NCI-H510A (cell line): ENCODE measurements at regions not wholly inside any gene's neighbourhood (a gene's known extent, or its start where the extent isn't known, plus 50 kb on each side); places are given as distances from the start of the nearest gene placed in this dataset.
A peak's percentile ranks its signal among the peaks of the same experiment; 100 is the strongest.

ENCODE experiments used
- DNase-seq: peaks from one replicate; lab custom pipeline; 2025; lab: John Stamatoyannopoulos, UW

DNA sequence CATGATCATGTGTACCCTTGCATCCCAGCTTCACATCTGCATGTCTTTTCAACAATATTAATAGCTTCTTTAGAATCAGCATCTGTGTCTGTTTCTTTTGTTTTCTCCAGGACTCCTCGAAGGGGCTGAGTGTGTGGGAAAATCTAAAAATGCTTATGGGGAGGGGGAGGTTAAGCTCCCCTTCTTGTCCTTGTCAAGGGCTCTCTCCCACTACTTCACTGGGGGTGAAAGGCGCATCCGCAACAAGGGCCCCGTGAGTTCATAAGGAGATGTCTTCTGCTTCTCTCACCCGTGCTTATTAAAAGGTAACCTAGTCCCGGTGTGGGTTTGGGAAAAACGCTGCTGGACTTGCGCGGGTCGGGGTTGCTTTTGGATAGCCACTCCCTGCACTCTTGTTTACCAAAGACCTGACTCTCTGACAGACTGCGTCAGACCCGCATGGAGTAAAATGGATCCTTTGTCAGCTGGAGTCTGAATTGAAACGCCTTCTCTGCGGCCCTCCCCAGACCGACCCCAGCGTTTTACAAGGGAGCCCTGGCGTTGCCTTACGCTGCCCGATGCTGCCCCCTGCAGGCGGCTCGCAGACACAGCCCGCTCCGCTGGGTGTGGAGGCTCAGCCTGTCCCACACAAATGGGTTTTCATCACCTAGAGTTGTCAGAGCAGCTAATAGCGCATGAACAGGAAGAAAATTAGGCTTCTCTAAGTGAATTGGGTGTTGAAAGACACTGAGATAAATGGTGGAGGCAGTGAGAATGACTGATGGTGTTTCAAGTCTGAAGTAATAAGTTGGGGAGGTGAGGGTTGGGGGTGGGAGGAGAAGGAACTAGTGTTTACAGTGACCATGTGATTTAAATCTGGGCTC, 53.8 kb downstream of the IER5 start:
- DNase-seq: peak; percentile 72

DNA sequence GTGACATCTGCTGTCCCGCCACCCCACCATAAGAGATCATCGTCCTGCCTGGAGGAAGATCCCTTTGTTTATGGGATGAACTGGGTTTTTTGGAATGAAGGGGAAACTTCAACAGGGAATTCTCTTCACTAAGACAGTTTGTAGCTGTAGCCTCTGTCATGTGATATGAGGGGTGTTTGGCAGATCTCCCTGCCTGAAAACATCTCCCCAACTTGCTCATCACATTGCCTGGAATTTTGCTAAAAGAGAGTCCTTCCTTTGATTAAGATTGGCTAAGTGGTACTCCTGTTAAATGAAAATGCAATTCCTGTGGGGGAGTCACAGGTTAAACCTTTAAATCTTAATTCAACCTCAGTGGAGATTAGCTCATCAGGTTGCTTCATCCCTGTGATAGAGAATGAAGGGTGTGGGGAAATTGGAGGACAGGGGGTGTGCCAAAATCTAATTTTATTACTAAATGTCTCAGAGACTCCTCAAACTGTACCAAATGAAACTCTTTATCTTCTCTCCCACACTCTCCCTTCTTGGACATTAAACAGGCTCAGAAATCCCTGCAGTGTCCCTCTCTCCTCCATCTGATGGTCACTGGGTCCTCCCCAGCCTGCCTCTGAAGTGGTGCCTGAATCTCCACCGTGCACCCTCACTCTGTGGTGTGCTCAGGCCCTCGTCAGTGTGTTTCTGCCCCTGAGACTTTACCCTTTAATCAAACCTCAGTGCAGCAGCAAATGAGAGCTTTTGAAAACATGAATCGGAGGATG, 54.8 kb downstream of the IER5 start:
- DNase-seq: no peak

- no peak for DNase-seq
Observed at GRCh38 chr1:181144238-181144637, 55.7 kb downstream of the IER5 start.

DNA sequence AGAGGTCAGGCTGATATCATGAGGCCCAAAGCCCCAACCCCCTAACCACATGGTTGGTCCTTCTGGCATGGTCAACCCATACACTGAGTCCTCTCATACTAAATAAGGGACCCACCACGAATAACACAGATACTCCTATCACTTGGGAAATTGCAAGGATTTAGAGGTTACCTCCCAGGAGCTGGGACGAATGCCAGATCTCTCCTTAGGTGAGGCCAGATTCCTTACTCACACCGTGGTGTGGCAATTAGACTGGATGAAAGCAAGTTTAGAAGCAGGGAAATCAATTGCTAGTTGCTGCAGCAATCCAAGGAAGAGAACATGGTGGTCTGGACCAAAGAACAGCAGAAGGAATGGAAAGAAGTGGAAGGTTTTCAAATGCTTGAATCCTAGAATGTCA, 60.1 kb downstream of the IER5 start:
- no peak for DNase-seq

DNA sequence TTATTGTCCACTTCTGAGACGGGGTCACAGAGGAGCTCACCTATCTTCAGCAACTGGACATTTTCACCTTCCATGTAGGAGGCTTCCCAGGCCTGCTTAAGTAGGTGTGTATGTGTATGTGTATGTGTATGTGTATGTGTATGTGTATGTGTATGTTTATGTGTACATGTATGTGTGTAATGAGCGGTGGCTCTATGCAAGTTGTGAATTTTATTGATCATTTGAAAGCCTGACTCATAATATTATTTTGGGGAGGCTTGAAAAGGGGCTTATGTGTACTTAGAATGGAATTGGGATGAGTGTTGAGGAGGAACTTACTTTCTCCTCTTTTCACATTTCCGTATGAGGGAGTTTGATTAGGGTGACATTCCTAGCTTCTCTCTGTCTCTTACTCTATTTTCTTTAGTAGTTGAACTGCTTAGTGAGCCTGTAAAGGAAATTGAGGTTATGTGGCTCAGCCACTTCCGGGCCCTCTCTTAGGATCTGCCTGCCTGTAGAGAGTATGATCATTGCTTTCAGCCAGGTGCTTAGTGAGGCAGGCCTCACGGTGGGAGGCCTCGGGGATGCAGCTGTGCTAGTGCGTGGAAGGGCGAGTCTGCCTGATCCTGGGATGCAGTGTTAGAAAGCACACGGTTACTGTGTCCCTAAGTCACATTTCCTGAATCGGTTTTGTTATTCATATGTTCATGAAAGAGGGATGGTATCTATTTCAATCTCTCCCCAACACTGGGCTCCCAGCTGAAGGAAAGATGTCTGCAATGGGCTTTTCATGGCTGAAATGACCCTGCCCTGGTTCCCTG, 61.0 kb downstream of the IER5 start:
- no peak for DNase-seq

DNA sequence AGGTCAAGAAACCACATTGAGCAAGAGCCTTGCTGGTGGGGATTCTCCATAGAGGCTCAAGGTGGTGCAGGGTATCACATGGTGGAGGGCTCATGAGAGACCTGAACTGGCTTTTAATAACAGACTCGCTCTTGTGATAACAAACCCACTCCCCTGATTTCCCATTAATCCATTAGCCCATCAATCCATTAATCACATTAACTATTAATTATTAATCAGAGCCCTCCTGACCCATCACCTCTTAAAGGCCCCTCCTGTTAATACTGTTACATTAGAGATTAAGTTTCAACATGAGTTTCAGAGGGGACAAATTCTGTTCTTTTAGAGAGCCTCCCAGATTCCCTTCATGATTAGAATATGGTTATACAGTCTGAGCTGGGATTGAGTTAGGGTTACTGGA, 61.8 kb downstream of the IER5 start:
- no peak for DNase-seq

DNA sequence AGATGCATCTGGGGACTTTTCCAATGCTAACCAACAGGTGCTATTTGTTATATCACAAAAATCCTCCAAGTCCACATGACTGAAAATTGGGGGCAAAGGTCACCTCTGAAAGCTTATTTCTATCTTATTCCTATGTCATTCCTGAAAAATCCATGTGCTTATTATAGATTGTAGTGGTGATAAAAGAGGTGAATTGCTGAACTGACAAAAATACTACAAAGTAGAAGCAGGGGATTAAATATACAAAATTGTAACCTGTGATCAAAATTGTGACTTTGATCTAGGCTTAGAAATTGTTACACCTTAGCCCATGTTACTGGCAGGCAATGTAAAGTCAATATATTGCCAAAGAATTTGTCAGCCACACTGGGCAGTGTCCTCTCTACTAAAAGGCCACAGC, 62.3 kb downstream of the IER5 start:
- no peak for DNase-seq

- DNase-seq: no peak
Observed at GRCh38 chr1:181151378-181152326, 63.2 kb downstream of the IER5 start.

GRCh38 chr1:181152892-181153633, 64.6 kb downstream of the IER5 start:
- no peak for DNase-seq

DNA sequence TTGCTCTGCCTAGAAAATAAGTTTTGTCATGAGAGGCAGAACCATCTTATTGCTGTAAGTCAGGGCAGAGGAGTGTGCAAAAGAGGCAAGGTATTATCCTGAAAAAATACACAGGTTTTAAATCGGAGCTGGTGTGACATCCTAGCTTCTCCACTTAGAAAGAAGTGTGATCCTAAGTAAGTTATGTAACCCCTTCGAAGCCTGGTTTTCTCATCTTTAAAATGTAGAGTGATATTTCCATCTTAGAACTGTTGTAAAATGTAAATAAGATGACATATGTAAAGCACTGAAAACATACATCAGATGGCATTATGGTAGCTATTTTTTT, 65.1 kb downstream of the IER5 start:
- DNase-seq: no peak

DNA sequence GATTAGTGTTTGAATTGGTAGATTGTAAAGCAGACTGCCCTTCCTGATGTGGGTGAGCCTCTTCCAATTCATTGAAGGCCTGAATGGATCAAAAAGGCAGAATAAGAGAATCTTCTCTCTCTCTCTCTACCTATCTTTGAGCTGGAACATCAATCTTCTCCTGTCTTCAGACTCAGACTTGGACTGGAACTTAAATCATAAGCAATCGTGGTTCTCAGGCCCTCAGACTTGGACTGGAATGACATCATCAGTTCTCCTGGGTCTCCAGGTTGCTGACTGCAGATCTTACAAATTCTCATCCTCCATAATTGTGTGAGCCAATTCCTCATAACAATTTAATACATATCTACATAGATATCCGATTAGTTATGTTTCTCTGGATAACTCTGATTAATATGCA, 66.8 kb downstream of the IER5 start:
- no peak for DNase-seq

DNA sequence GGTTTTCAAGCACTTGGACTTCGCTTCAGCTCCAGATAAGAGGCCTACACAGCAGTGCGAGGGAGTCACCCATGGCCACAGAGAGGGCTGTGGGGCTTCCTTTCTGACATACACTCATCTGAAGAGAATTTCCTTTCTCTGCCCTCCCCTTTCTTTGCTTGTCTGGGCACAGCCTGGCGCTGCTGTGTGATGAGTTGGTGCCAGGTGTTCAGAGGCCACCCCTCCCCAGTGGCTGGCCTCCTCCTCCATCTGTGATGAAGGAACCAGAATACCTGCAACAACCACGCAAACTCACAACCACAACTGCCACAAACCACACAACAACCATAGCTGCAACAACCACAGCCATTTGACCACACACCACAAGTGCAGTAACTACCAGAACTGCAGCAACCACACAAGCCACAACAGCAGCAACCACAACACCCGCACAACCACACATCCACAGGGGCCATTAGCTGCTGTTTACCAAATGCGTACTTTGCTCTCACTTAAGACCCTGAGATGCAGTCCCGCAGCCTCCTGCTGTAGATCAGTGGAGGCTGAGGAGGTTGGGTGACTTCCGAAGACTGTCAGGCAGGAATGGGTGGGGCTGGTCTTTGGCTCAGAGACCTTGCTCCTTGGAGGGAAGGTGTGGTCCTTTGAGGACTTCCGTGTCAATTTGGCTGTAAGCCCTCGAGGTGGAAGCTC, 71.1 kb downstream of the IER5 start:
- no peak for DNase-seq

GRCh38 chr1:181160322-181160721, 71.8 kb downstream of the IER5 start:
- no peak for DNase-seq

DNA sequence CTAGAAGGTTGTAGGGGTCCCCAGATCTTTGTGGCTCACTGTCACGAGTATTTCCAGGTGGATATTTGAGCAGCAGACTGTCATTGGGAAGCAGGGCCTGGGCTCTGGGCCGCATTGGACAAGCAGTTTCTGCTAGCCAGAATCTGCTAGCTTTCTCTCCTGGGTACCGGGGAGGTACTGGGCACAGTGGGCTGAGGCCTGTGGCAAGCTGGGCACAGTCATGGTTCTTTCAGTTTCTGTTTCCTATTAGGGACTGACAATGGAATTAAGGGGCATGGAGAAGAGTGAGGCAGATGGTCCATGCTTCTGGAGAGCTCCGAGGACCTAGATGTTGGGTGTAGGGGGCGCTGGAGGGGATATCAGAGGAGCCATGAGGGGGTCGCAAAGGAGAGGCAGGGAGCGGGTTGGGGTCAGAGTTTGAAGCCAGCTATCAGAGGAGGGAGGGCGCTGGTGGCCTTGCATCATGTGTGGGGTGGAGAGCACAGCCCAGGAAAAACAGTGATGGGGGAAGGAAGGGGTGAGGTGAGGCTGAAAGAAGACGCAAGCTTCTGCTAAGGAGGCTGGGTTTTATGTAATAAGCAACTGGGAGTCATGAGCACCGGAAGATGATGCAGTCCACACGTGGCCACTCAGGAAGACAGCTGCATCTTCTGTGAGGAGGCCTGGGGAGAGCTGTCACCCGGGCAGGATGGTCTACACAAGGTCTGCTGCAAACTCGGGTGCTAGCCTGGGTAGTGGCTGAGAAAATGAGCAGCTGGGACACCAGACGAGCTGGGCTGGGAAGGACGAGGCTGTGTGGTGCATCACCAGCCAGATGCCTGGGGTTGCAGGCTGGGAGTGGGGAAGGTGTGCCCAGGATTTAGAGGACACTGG, 72.7 kb downstream of the IER5 start:
- DNase-seq: no peak

DNA sequence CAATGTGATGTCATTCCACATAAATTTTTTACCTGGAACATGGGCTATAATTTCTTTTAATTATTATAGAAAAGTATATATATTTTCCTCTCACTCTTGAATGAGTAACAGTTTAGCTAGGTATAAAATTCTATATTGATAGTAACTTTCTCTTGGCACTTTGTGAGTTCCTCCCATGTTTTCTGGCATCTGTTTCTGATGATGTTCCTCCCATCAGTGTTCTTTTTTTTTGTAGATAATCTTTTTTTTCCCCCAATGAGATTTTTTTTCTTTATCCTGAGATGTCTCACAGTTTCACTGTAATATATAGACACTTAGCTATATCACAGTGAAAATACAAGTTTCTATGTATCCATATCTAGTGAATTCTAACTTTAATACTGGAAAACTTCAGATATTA, 75.2 kb downstream of the IER5 start:
- no peak for DNase-seq

- DNase-seq: peak; percentile 58
Observed at GRCh38 chr1:181166377-181167196, 78.1 kb downstream of the IER5 start.

DNA sequence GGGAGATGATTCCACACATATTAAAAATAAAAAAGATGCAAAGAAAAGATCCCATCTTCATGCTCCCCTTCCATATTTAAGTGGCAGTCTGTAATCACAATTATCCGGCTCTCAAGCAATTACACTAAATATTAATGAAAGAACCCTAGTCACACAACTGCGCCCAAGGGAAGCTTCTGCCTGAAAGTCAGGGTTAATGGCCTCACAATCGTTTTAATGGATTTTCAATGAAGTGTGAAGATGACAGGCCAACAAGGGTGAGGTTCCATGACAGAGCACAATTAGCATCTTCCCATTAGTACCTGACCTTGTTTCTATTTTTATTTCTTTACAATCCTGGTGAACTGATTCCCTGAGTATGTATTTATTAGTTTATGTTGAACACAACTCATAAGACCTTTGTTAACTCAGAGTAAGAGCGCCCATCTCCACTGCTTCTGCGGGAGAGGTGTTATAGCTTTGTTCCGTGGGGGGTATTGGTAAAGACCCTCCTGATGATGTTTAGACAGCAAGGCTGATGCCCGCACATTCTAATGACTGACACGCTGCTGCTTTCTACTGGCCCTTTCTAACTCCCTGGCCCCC, 80.9 kb downstream of the IER5 start:
- DNase-seq: no peak

DNA sequence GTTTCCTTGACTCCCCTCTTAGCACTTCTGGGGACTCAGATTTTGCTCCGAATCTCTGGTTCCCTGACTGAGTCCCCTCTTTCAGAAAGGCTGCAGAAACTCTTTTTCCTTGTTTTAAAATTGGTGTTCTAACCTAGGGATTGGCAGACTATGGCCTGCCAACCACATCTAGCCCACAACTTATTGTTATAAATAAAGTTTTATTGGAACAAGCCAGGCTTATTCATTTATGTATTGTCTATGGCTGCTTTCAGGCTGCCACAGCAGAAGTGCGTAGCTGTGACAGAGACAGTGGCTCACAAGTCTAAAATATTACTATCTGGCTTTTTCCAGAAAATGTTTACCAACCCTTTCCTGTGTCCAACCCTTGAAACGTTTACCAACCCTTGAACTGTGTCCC, 81.7 kb downstream of the IER5 start:
- no peak for DNase-seq
